Heart left ventricle (tissue), 13 donors: ENCODE measurements at regions not wholly inside any gene's neighbourhood (a gene's known extent, or its start where the extent isn't known, plus 50 kb on each side); places are given as distances from the start of the nearest gene placed in this dataset.

Experiments
- CTCF ChIP-seq, 12 donors: fragments of 200-600 bp; sonication (generic) in 4 of 12; IDR thresholded peaks; one replicate each; pipeline versions ENCODE4 v1.5.0 to v1.8.0; 2018 to 2022; ENCODE audit warnings: antibody characterized with exemption in 12 of 12, mild to moderate bottlenecking in 5 of 12
- POLR2A ChIP-seq, 2 donors: fragments of 450-650 bp; IDR thresholded peaks; one replicate each; pipeline ENCODE4 v1.6.1; 2017; ENCODE audit warnings: antibody characterized with exemption in 2 of 2, mild to moderate bottlenecking in 2 of 2, moderate library complexity in 2 of 2
- donor health status: ischemic (EF 13 %, LVEDD 7.1; RV severe dilation, severe dysfunction).
- donor health status: DM: no; HTN: yes; CAD: no.
- donor health status: DM: no; HTN: no; CAD: no.
- donor health status: ischemic (EF 25% LVEDD 6.9; RV normal size, moderate dysfunction).
- donor health status: ischemic (EF 25% LVEDD 5.7; RV mildly dilated, moderate dysfunction).
- donor health status: ischemic (EF 35%, LVEDD 5.7; RV mildly dilated, moderate dysfunction).
- donor health status: nonischemic (EF 11% LVEDD 7.7; RV severe dilation, severe dysfunction).
- donor health status: DM: yes; HTN: yes; CAD: no.
- donor health status: PGD.
- donor health status: ischemic (EF 29% LVEDD 5.4; RV normal size, mild dysfunction).
- donor health status: nonischemic (EF 23%, LVEDD 6.1; RV moderate dilation, normal function).

GRCh38 chr4:66045913-66046312 lies 375.6 kb upstream of the EPHA5 start:
- no peak for TF ChIP-seq CTCF (IDR thresholded peaks at IDR 0.05)
- no peak for TF ChIP-seq POLR2A (IDR thresholded peaks at IDR 0.05)
